22Rv1 (cell line): ENCODE measurements at regions not wholly inside any gene's neighbourhood (a gene's known extent, or its start where the extent isn't known, plus 50 kb on each side); places are given as distances from the start of the nearest gene placed in this dataset.

Experiments used
- ZFX ChIP-seq: fragments of 450-650 bp; IDR thresholded peaks from 2 replicates; pipeline ENCODE4 v1.6.1; 2017; ENCODE audit warnings: antibody characterized with exemption, borderline replicate concordance
- TF ChIP-seq, protein P1 (sequence below): fragments of 450-650 bp; IDR thresholded peaks from 2 replicates; pipeline ENCODE4 v1.5.1; 2017; ENCODE audit warnings: mild to moderate bottlenecking

DNA sequence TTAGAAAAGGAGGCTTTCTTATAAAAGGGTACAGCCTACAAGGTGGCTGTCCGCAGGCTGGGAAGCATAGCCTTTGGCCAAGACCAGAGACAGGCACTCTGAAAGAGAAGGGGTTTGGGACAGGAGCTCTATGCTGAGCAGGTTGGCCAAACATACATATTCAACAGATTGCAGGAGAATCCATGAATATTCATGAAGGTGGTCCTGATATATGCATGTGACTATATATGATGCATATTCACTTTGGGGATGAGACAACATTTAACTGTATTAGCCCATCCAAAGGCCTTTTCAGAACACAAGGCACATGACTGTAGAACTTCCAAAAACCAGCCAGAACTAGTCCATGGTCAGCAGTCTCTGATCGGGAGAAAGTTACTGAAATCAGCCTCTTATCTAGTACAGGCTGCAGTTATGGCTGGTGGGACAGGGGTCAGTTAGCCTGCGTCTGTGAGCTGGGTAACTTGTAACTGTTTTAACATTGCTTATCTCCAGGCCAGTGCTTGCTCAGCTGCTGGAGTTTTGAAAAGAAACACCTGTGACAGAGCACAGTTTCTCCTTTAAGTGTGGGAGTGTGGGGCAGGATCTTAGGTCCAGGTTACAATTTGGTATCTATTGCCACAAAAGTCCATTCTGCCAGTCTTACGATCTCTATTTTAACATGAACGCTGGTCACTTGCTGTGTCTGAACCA, 924.2 kb downstream of the UQCRFS1 start:
- TF ChIP-seq, protein P1, sequence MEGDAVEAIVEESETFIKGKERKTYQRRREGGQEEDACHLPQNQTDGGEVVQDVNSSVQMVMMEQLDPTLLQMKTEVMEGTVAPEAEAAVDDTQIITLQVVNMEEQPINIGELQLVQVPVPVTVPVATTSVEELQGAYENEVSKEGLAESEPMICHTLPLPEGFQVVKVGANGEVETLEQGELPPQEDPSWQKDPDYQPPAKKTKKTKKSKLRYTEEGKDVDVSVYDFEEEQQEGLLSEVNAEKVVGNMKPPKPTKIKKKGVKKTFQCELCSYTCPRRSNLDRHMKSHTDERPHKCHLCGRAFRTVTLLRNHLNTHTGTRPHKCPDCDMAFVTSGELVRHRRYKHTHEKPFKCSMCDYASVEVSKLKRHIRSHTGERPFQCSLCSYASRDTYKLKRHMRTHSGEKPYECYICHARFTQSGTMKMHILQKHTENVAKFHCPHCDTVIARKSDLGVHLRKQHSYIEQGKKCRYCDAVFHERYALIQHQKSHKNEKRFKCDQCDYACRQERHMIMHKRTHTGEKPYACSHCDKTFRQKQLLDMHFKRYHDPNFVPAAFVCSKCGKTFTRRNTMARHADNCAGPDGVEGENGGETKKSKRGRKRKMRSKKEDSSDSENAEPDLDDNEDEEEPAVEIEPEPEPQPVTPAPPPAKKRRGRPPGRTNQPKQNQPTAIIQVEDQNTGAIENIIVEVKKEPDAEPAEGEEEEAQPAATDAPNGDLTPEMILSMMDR: no peak
- no peak for TF ChIP-seq ZFX
